ENCODE measurements at regions not wholly inside any gene's neighbourhood (a gene's known extent, or its start where the extent isn't known, plus 50 kb on each side); places are given as distances from the start of the nearest gene placed in this dataset.

DNA sequence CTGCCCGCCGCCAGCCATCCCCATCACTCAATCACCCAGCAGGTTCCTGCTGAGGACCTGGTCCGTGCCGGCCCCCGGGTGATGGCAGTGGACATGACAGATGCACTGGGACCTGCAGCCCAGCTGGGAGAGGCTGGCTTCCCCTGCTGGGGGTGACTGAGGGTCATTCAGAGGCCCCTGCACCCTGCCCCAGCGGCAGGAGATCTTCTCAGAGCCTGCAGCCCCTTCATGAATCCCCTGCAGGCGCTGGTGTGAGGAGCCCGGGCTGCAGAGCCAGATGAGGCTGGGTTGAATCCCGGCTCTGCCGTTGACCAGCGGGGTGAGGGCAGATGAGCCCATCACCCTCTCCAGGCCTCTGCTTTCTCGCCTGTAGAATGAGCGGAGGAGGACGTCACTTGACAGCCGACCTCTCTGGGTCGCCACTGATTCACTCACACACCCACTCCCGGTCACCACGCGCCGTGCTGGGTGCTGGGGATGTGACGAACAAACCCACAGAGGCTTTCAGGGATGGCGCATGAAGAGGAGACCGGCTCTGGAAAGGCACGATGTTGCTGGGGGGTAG lies 95.2 kb upstream of the CIBAR2 start:
- TF ChIP-seq POLR2A (IDR thresholded peaks at IDR 0.05), result no peak
- TF ChIP-seq, protein P1, sequence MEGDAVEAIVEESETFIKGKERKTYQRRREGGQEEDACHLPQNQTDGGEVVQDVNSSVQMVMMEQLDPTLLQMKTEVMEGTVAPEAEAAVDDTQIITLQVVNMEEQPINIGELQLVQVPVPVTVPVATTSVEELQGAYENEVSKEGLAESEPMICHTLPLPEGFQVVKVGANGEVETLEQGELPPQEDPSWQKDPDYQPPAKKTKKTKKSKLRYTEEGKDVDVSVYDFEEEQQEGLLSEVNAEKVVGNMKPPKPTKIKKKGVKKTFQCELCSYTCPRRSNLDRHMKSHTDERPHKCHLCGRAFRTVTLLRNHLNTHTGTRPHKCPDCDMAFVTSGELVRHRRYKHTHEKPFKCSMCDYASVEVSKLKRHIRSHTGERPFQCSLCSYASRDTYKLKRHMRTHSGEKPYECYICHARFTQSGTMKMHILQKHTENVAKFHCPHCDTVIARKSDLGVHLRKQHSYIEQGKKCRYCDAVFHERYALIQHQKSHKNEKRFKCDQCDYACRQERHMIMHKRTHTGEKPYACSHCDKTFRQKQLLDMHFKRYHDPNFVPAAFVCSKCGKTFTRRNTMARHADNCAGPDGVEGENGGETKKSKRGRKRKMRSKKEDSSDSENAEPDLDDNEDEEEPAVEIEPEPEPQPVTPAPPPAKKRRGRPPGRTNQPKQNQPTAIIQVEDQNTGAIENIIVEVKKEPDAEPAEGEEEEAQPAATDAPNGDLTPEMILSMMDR (IDR thresholded peaks at IDR 0.05), result no peak

Data from lower leg skin (tissue), 3 donors.